ENCODE measurements at regions not wholly inside any gene's neighbourhood (a gene's known extent, or its start where the extent isn't known, plus 50 kb on each side); places are given as distances from the start of the nearest gene placed in this dataset.

DNA sequence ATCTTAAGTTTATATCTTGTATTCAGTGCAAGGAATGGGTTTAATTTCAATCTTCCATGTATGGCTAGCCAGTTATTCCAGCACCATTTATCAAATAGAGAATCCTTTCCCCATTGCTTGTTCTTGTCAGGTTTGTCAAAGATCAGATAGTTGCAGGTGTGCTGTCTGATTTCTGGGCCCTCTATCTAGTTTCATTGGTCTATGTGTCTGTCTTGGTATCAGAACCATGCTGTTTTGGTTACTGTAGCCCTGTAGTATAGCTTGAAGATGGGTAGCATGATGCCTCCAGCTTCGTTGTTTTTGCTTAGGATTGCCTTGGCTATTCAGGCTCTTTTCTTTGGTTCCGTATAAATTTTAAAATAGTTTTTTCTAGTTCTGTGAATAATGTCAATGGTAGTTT is 200.0 kb downstream of the MANEA start:
- TF ChIP-seq RAD21 (IDR thresholded peaks at IDR 0.05; ENCODE audit: low read depth) (no peak), MAX (IDR thresholded peaks at IDR 0.05) (no peak), YY1 (IDR thresholded peaks at IDR 0.05; ENCODE audit: low read depth) (no peak), ZBTB7A (IDR thresholded peaks at IDR 0.05; ENCODE audit: low read depth) (no peak), EP300 (IDR thresholded peaks at IDR 0.05; ENCODE audit: borderline replicate concordance) (no peak), CEBPB (IDR thresholded peaks at IDR 0.05) (no peak), TAF1 (IDR thresholded peaks at IDR 0.05; ENCODE audit: low read depth) (no peak), TCF12 (IDR thresholded peaks at IDR 0.05; ENCODE audit: low read depth) (no peak)
- TF ChIP-seq, protein P1, sequence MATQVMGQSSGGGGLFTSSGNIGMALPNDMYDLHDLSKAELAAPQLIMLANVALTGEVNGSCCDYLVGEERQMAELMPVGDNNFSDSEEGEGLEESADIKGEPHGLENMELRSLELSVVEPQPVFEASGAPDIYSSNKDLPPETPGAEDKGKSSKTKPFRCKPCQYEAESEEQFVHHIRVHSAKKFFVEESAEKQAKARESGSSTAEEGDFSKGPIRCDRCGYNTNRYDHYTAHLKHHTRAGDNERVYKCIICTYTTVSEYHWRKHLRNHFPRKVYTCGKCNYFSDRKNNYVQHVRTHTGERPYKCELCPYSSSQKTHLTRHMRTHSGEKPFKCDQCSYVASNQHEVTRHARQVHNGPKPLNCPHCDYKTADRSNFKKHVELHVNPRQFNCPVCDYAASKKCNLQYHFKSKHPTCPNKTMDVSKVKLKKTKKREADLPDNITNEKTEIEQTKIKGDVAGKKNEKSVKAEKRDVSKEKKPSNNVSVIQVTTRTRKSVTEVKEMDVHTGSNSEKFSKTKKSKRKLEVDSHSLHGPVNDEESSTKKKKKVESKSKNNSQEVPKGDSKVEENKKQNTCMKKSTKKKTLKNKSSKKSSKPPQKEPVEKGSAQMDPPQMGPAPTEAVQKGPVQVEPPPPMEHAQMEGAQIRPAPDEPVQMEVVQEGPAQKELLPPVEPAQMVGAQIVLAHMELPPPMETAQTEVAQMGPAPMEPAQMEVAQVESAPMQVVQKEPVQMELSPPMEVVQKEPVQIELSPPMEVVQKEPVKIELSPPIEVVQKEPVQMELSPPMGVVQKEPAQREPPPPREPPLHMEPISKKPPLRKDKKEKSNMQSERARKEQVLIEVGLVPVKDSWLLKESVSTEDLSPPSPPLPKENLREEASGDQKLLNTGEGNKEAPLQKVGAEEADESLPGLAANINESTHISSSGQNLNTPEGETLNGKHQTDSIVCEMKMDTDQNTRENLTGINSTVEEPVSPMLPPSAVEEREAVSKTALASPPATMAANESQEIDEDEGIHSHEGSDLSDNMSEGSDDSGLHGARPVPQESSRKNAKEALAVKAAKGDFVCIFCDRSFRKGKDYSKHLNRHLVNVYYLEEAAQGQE (IDR thresholded peaks at IDR 0.05; ENCODE audit: low read depth), result no peak

Measured in Ishikawa (cell line).